ENCODE measurements at regions not wholly inside any gene's neighbourhood (a gene's known extent, or its start where the extent isn't known, plus 50 kb on each side); places are given as distances from the start of the nearest gene placed in this dataset.

GRCh38 chr17:63029541-63029940 is 63.5 kb downstream of the TANC2 start:
- peaks cover 18% of the 10 kb centered on the region for H3K4me1 Mint-ChIP-seq

More at GRCh38 chr17:63029541-63029940, 63.5 kb downstream of the TANC2 start:
- no peak overlapping the region for H3K4me2 ChIP-seq
- no peak for TF ChIP-seq ZNF114 (CRISPR knock-in tag; IDR thresholded peaks at IDR 0.05)
- no peak for TF ChIP-seq POLR2AphosphoS5 (IDR thresholded peaks at IDR 0.05; ENCODE audit: low read depth)
- TF ChIP-seq EZH2 (IDR thresholded peaks at IDR 0.05; ENCODE audit: low read depth, unreplicated experiment), result no peak
- TF ChIP-seq ZNF331 (CRISPR knock-in tag; IDR thresholded peaks at IDR 0.05; ENCODE audit: low read depth), result no peak
- TF ChIP-seq, protein P1, sequence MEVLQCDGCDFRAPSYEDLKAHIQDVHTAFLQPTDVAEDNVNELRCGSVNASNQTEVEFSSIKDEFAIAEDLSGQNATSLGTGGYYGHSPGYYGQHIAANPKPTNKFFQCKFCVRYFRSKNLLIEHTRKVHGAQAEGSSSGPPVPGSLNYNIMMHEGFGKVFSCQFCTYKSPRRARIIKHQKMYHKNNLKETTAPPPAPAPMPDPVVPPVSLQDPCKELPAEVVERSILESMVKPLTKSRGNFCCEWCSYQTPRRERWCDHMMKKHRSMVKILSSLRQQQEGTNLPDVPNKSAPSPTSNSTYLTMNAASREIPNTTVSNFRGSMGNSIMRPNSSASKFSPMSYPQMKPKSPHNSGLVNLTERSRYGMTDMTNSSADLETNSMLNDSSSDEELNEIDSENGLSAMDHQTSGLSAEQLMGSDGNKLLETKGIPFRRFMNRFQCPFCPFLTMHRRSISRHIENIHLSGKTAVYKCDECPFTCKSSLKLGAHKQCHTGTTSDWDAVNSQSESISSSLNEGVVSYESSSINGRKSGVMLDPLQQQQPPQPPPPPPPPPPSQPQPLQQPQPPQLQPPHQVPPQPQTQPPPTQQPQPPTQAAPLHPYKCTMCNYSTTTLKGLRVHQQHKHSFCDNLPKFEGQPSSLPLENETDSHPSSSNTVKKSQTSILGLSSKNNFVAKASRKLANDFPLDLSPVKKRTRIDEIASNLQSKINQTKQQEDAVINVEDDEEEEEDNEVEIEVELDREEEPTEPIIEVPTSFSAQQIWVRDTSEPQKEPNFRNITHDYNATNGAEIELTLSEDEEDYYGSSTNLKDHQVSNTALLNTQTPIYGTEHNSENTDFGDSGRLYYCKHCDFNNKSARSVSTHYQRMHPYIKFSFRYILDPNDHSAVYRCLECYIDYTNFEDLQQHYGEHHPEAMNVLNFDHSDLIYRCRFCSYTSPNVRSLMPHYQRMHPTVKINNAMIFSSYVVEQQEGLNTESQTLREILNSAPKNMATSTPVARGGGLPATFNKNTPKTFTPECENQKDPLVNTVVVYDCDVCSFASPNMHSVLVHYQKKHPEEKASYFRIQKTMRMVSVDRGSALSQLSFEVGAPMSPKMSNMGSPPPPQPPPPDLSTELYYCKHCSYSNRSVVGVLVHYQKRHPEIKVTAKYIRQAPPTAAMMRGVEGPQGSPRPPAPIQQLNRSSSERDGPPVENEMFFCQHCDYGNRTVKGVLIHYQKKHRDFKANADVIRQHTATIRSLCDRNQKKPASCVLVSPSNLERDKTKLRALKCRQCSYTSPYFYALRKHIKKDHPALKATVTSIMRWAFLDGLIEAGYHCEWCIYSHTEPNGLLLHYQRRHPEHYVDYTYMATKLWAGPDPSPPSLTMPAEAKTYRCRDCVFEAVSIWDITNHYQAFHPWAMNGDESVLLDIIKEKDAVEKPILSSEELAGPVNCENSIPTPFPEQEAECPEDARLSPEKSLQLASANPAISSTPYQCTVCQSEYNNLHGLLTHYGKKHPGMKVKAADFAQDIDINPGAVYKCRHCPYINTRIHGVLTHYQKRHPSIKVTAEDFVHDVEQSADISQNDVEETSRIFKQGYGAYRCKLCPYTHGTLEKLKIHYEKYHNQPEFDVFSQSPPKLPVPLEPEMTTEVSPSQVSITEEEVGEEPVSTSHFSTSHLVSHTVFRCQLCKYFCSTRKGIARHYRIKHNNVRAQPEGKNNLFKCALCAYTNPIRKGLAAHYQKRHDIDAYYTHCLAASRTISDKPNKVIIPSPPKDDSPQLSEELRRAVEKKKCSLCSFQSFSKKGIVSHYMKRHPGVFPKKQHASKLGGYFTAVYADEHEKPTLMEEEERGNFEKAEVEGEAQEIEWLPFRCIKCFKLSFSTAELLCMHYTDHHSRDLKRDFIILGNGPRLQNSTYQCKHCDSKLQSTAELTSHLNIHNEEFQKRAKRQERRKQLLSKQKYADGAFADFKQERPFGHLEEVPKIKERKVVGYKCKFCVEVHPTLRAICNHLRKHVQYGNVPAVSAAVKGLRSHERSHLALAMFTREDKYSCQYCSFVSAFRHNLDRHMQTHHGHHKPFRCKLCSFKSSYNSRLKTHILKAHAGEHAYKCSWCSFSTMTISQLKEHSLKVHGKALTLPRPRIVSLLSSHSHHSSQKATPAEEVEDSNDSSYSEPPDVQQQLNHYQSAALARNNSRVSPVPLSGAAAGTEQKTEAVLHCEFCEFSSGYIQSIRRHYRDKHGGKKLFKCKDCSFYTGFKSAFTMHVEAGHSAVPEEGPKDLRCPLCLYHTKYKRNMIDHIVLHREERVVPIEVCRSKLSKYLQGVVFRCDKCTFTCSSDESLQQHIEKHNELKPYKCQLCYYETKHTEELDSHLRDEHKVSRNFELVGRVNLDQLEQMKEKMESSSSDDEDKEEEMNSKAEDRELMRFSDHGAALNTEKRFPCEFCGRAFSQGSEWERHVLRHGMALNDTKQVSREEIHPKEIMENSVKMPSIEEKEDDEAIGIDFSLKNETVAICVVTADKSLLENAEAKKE (CRISPR knock-in tag; IDR thresholded peaks at IDR 0.05), result no peak
- TF ChIP-seq CREB1 (CRISPR knock-in tag; IDR thresholded peaks at IDR 0.05; ENCODE audit: low read depth), result no peak
- TF ChIP-seq JUNB (IDR thresholded peaks at IDR 0.05; ENCODE audit: unreplicated experiment), result no peak
- TF ChIP-seq NANOG (IDR thresholded peaks at IDR 0.05; ENCODE audit: borderline replicate concordance), result no peak
- no peak for TF ChIP-seq STAT1 (IDR thresholded peaks at IDR 0.05; ENCODE audit: unreplicated experiment)
- no peak for TF ChIP-seq EZH2phosphoT487 (IDR thresholded peaks at IDR 0.05; ENCODE audit: unreplicated experiment)
- TF ChIP-seq, protein P2, sequence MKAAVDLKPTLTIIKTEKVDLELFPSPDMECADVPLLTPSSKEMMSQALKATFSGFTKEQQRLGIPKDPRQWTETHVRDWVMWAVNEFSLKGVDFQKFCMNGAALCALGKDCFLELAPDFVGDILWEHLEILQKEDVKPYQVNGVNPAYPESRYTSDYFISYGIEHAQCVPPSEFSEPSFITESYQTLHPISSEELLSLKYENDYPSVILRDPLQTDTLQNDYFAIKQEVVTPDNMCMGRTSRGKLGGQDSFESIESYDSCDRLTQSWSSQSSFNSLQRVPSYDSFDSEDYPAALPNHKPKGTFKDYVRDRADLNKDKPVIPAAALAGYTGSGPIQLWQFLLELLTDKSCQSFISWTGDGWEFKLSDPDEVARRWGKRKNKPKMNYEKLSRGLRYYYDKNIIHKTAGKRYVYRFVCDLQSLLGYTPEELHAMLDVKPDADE (IDR thresholded peaks at IDR 0.05), result no peak
- TF ChIP-seq, protein P3, sequence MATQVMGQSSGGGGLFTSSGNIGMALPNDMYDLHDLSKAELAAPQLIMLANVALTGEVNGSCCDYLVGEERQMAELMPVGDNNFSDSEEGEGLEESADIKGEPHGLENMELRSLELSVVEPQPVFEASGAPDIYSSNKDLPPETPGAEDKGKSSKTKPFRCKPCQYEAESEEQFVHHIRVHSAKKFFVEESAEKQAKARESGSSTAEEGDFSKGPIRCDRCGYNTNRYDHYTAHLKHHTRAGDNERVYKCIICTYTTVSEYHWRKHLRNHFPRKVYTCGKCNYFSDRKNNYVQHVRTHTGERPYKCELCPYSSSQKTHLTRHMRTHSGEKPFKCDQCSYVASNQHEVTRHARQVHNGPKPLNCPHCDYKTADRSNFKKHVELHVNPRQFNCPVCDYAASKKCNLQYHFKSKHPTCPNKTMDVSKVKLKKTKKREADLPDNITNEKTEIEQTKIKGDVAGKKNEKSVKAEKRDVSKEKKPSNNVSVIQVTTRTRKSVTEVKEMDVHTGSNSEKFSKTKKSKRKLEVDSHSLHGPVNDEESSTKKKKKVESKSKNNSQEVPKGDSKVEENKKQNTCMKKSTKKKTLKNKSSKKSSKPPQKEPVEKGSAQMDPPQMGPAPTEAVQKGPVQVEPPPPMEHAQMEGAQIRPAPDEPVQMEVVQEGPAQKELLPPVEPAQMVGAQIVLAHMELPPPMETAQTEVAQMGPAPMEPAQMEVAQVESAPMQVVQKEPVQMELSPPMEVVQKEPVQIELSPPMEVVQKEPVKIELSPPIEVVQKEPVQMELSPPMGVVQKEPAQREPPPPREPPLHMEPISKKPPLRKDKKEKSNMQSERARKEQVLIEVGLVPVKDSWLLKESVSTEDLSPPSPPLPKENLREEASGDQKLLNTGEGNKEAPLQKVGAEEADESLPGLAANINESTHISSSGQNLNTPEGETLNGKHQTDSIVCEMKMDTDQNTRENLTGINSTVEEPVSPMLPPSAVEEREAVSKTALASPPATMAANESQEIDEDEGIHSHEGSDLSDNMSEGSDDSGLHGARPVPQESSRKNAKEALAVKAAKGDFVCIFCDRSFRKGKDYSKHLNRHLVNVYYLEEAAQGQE (IDR thresholded peaks at IDR 0.05; ENCODE audit: unreplicated experiment), result no peak
- TF ChIP-seq, protein P4, sequence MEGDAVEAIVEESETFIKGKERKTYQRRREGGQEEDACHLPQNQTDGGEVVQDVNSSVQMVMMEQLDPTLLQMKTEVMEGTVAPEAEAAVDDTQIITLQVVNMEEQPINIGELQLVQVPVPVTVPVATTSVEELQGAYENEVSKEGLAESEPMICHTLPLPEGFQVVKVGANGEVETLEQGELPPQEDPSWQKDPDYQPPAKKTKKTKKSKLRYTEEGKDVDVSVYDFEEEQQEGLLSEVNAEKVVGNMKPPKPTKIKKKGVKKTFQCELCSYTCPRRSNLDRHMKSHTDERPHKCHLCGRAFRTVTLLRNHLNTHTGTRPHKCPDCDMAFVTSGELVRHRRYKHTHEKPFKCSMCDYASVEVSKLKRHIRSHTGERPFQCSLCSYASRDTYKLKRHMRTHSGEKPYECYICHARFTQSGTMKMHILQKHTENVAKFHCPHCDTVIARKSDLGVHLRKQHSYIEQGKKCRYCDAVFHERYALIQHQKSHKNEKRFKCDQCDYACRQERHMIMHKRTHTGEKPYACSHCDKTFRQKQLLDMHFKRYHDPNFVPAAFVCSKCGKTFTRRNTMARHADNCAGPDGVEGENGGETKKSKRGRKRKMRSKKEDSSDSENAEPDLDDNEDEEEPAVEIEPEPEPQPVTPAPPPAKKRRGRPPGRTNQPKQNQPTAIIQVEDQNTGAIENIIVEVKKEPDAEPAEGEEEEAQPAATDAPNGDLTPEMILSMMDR (conservative IDR thresholded peaks at IDR 0.05; ENCODE audit: low read depth in 2 of 2), result no peak
- peaks cover 3% of the 10 kb centered on the region; the same call in 1 of the 2 replicates for H3K79me2 ChIP-seq (replicated peaks; ENCODE audit: insufficient read depth)
- Mint-ChIP-seq H3K27ac (no peak overlapping the region), H3K36me3 (ENCODE audit: low read depth) (peaks cover 3% of the 10 kb centered on the region; the same call in 1 of the 3 replicates), H3K4me3 (no peak overlapping the region; the same call in 2 of the 3 replicates), H3K27me3 (ENCODE audit: insufficient read depth, low read depth, poor library complexity) (no peaks in the 10 kb centered on the region), H3K9me3 (no peaks in the 10 kb centered on the region; the same call in 2 of the 3 replicates)
- no peak for ATAC-seq
- H3K27me3 ChIP-seq (ENCODE audit: insufficient read depth), result no peaks in the 10 kb centered on the region
- H3K4me1 ChIP-seq (ENCODE audit: insufficient read depth), result peaks cover 10% of the 10 kb centered on the region; the same call in 1 of the 2 replicates
- no peak for DNase-seq (ENCODE audit: low spot score)
- H3K9me2 ChIP-seq (ENCODE audit: insufficient read depth), result peaks cover 5% of the 10 kb centered on the region
- H3F3A ChIP-seq (replicated peaks; ENCODE audit: low read depth), result no peaks in the 10 kb centered on the region
- H3K27ac ChIP-seq (ENCODE audit: low read depth), result no peak overlapping the region
- H2AFZ ChIP-seq, result no peak overlapping the region
- H3K4me3 ChIP-seq, result no peak overlapping the region
- no peaks in the 10 kb centered on the region for H4K20me1 ChIP-seq (replicated peaks; ENCODE audit: insufficient read depth)
- no peaks in the 10 kb centered on the region for H3K36me3 ChIP-seq (ENCODE audit: insufficient read depth)
